Occipital lobe (tissue), 2 donors: ENCODE measurements at regions not wholly inside any gene's neighbourhood (a gene's known extent, or its start where the extent isn't known, plus 50 kb on each side); places are given as distances from the start of the nearest gene placed in this dataset. TPM values are rescaled to one million over a fixed set of nuclear protein-coding genes. Genes with fewer than 3 reads are reported as not detected.
"Not testable (repeated sequence)": the region's sequence is repeated elsewhere in the genome, so short reads cannot be mapped to it uniquely, and the experiment has no call there.

Experiments used
- DNase-seq: peaks from one replicate; lab custom pipeline; 2025; lab: John Stamatoyannopoulos, UW
- small RNA-seq: library from RNA; depleted of rRNA; stranded (forward); fragments of <200 nt; gene quantifications from one replicate; pipeline ENCODE3, GENCODE V24; 2014

- no peak for DNase-seq
These were observed 58.4 kb upstream of the PPP1R12A start for GRCh38 chr12:79993106-79993862.

GRCh38 chr12:79991586-79991985, 56.7 kb upstream of the PPP1R12A start:
- no peak for DNase-seq

- not testable (repeated sequence) for DNase-seq
These were observed 55.8 kb upstream of the PPP1R12A start for GRCh38 chr12:79990509-79991338.

- no peak for DNase-seq
These were observed 53.5 kb upstream of the PPP1R12A start for GRCh38 chr12:79988368-79988767.

GRCh38 chr12:79987731-79988130, 52.8 kb upstream of the PPP1R12A start:
- DNase-seq: no peak

Small RNAs in the stretch of these regions (small RNA-seq; reads per million reads assigned to genes)
- not detected for gene SNRPGP20
